Osteoblast (primary cell): ENCODE measurements at regions not wholly inside any gene's neighbourhood (a gene's known extent, or its start where the extent isn't known, plus 50 kb on each side); places are given as distances from the start of the nearest gene placed in this dataset.

ENCODE experiments used
- DNase-seq: peaks from one replicate; pipeline ENCODE4 v3.0.0; 2011; ENCODE audit warnings: low spot score, mixed read lengths; ENCODE audit not compliant: insufficient read length; ENCODE audit errors: missing footprints
- H2AFZ ChIP-seq: 2 replicates; pipeline ENCODE4 v1.6.0; 2011; ENCODE audit warnings: mild to moderate bottlenecking, low read length
- H3K27ac ChIP-seq: 2 replicates; pipeline ENCODE4 v1.5.1; 2011; ENCODE audit warnings: mild to moderate bottlenecking, low read depth, low read length, moderate library complexity
- H3K27me3 ChIP-seq: 2 replicates; pipeline ENCODE4 v1.6.0; 2012; ENCODE audit warnings: mild to moderate bottlenecking, control low read depth, inconsistent platforms, low read length, moderate library complexity; ENCODE audit not compliant: insufficient read depth
- H3K36me3 ChIP-seq: 2 replicates; pipeline ENCODE4 v1.5.1; 2011; ENCODE audit warnings: mild to moderate bottlenecking, low read length, control low read depth, moderate library complexity; ENCODE audit not compliant: insufficient read depth
- H3K4me1 ChIP-seq: 2 replicates; pipeline ENCODE4 v1.5.1; 2011; ENCODE audit warnings: mild to moderate bottlenecking, low read length, control low read depth, moderate library complexity; ENCODE audit not compliant: insufficient read depth
- H3K4me2 ChIP-seq: 2 replicates; pipeline ENCODE4 v1.6.0; 2011; ENCODE audit warnings: mild to moderate bottlenecking, low read length; ENCODE audit not compliant: insufficient read depth
- H3K4me3 ChIP-seq: fragments of 200-600 bp; sonication (generic); 3 replicates; pipeline ENCODE4 v1.5.1; 2012; ENCODE audit warnings: mild to moderate bottlenecking, low read length, inconsistent platforms; ENCODE audit not compliant: insufficient read depth
- H3K79me2 ChIP-seq: 2 replicates; pipeline ENCODE4 v1.6.0; 2012; ENCODE audit warnings: mild to moderate bottlenecking, low read length, control low read depth, inconsistent platforms; ENCODE audit not compliant: insufficient read depth
- H3K9me3 ChIP-seq: 2 replicates; pipeline ENCODE4 v1.5.1; 2011; ENCODE audit warnings: low read depth, low read length, control low read depth
- H4K20me1 ChIP-seq: 2 replicates; pipeline ENCODE4 v1.6.0; 2012; ENCODE audit warnings: mild to moderate bottlenecking, low read length, control low read depth; ENCODE audit not compliant: insufficient read depth
- TF ChIP-seq, protein P1 (sequence below): IDR thresholded peaks from 2 replicates; pipeline ENCODE4 v1.5.1; 2011; ENCODE audit warnings: mild to moderate bottlenecking, low read depth, low read length, moderate library complexity; ENCODE audit errors: extremely low read depth

DNA sequence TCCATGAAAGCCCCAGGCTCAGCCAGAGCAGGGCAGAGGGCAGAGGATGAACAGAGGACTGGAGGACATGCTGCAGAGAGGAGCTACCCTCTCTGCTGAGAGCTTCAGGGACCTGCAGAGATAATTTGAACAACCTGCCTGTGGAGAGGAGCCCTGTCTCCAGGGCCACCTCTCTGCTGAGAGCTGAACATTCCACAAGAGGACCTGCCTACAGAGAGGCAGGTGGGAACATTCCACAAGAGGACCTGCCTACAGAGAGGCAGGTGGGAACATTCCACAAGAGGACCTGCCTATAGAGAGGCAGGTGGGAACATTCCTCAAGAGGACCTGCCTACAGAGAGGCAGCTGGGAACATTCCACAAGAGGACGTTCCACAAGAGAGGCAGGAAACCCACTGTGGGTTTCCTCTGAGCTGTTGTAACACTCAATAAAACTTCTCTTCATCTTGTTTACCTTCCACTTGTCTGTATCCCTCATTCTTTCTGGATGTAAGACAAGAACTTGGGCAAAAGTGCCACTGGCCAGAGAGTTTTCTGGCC lies 551.9 kb upstream of the CA10 start:
- Histone ChIP-seq H4K20me1 (no peaks in the 10 kb centered on the region), H3K4me3 (no peak overlapping the region), H3K27ac (no peak overlapping the region), H3K79me2 (no peaks in the 10 kb centered on the region), H2AFZ (no peak overlapping the region), H3K4me2 (no peak overlapping the region), H3K9me3 (peaks cover 3% of the 10 kb centered on the region), H3K36me3 (no peaks in the 10 kb centered on the region), H3K4me1 (no peaks in the 10 kb centered on the region), H3K27me3 (no peaks in the 10 kb centered on the region)
- TF ChIP-seq, protein P1, sequence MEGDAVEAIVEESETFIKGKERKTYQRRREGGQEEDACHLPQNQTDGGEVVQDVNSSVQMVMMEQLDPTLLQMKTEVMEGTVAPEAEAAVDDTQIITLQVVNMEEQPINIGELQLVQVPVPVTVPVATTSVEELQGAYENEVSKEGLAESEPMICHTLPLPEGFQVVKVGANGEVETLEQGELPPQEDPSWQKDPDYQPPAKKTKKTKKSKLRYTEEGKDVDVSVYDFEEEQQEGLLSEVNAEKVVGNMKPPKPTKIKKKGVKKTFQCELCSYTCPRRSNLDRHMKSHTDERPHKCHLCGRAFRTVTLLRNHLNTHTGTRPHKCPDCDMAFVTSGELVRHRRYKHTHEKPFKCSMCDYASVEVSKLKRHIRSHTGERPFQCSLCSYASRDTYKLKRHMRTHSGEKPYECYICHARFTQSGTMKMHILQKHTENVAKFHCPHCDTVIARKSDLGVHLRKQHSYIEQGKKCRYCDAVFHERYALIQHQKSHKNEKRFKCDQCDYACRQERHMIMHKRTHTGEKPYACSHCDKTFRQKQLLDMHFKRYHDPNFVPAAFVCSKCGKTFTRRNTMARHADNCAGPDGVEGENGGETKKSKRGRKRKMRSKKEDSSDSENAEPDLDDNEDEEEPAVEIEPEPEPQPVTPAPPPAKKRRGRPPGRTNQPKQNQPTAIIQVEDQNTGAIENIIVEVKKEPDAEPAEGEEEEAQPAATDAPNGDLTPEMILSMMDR: no peak
- DNase-seq: no peak

DNA sequence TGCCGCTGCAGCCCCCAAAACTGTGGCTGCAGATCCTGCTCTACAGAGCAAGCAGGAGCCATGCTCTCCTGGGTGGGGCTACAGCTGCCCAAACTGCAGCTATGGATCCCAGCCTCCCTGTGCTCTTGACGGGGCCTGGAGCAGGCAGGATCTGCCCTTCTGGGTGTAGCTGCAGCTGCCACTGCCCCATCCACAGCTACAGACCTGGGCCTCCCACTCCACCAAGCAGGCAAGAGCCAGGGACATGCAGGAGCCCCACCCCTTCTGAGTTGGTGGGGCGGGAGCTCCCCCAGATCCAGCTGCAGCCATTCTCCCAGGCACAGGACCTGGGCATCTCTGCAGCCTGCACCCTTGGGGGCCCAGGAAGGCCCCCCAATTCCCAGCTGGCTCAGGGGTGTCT lies 551.2 kb upstream of the CA10 start:
- H3K4me3 ChIP-seq: no peak overlapping the region
- TF ChIP-seq, protein P1: no peak
- no peaks in the 10 kb centered on the region for H3K79me2 ChIP-seq

DNA sequence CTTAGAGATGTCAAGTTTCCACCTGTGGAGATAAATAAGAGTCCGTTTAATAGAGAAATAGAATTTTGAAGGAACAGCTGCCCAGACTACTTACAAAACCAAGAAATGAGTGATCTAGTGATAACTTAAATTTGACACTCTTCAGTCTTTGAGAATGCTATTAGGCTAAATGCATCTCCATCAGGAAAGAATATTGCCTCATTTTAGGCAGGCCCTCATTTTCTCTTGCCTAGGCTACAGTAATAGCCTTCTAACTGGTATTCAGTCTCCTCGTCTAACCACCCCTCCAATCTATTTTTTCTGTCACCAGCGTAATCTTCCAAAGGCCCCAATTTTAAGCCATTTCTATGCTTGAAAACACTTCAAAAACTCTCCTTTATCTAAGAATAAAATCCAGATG lies 537.8 kb upstream of the CA10 start:
- Histone ChIP-seq H3K4me3 (no peak overlapping the region), H3K4me2 (no peak overlapping the region), H3K4me1 (no peaks in the 10 kb centered on the region), H2AFZ (no peak overlapping the region), H4K20me1 (no peaks in the 10 kb centered on the region), H3K79me2 (no peaks in the 10 kb centered on the region), H3K36me3 (no peaks in the 10 kb centered on the region), H3K27me3 (no peaks in the 10 kb centered on the region), H3K27ac (no peak overlapping the region), H3K9me3 (peaks cover 2% of the 10 kb centered on the region)
- TF ChIP-seq, protein P1: no peak
- DNase-seq: no peak

More for the DNA sequence above, 551.2 kb upstream of the CA10 start:
- no peak overlapping the region for H3K4me2 ChIP-seq
- H3K27me3 ChIP-seq: no peaks in the 10 kb centered on the region
- H3K27ac ChIP-seq: no peak overlapping the region
- peaks cover 3% of the 10 kb centered on the region for H3K9me3 ChIP-seq
- H3K36me3 ChIP-seq: no peaks in the 10 kb centered on the region
- H2AFZ ChIP-seq: no peak overlapping the region
- DNase-seq: no peak
- H3K4me1 ChIP-seq: no peaks in the 10 kb centered on the region
- no peaks in the 10 kb centered on the region for H4K20me1 ChIP-seq

DNA sequence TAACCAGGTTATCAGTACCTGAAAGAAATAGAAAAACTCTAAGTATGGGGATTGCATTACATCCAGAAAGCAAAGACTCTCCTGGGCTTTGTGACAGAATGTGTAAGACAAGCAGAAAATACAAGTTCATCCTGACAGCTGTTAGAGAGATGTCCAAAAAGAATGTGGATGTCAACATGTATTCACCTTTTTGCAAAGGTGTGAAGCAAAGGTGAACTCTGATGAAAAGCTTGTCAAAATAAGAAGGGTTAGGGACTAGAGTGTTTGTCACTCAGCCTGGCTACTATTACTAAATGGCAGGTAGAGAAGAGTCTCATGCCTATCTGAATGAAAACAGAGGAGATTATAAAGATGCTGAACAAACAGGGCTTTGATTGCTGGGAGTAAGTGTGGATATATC lies 527.6 kb upstream of the CA10 start:
- no peak overlapping the region for H3K27ac ChIP-seq
- no peaks in the 10 kb centered on the region for H3K4me1 ChIP-seq
- H3K79me2 ChIP-seq: no peaks in the 10 kb centered on the region
- H2AFZ ChIP-seq: no peak overlapping the region
- H3K36me3 ChIP-seq: no peaks in the 10 kb centered on the region
- H3K4me3 ChIP-seq: no peak overlapping the region
- no peaks in the 10 kb centered on the region for H4K20me1 ChIP-seq
- no peaks in the 10 kb centered on the region for H3K27me3 ChIP-seq
- H3K9me3 ChIP-seq: peaks cover 6% of the 10 kb centered on the region
- no peak overlapping the region for H3K4me2 ChIP-seq
- no peak for DNase-seq
- TF ChIP-seq, protein P1: no peak
